OCI-LY1 (cell line): ENCODE measurements at regions not wholly inside any gene's neighbourhood (a gene's known extent, or its start where the extent isn't known, plus 50 kb on each side); places are given as distances from the start of the nearest gene placed in this dataset.

Source experiments
- H2AFZ ChIP-seq: fragments of 200-600 bp; sonication (generic), shearing (Covaris generic); 2 replicates; pipeline ENCODE4 v1.6.0; 2014; ENCODE audit warnings: antibody characterized with exemption, mild to moderate bottlenecking, low read length
- H3F3A ChIP-seq: fragments of 200-600 bp; sonication (generic), shearing (Covaris generic); 2 replicates; pipeline ENCODE4 v1.6.0; 2014; ENCODE audit warnings: mild to moderate bottlenecking, antibody characterized with exemption, low read length, moderate library complexity; ENCODE audit not compliant: insufficient read depth
- H3K27ac ChIP-seq: fragments of 200-600 bp; sonication (generic); 2 replicates; pipeline ENCODE4 v1.5.1; 2014; ENCODE audit warnings: low read length, mixed run types, mild to moderate bottlenecking, low read depth; ENCODE audit not compliant: poor library complexity, severe bottlenecking
- H3K27me3 ChIP-seq: fragments of 200-600 bp; sonication (generic); 2 replicates; pipeline ENCODE4 v1.6.0; 2014; ENCODE audit warnings: antibody characterized with exemption, mild to moderate bottlenecking, low read length, moderate library complexity; ENCODE audit not compliant: insufficient read depth
- H3K36me3 ChIP-seq: fragments of 200-600 bp; sonication (generic); 2 replicates; pipeline ENCODE4 v1.6.1; 2014; ENCODE audit warnings: mild to moderate bottlenecking, antibody characterized with exemption, low read length, moderate library complexity, mixed read lengths; ENCODE audit not compliant: insufficient read depth
- H3K4me1 ChIP-seq: fragments of 200-600 bp; sonication (generic); 2 replicates; pipeline ENCODE4 v1.5.1; 2014; ENCODE audit warnings: mild to moderate bottlenecking, low read length, moderate library complexity; ENCODE audit not compliant: insufficient read depth, severe bottlenecking
- H3K4me2 ChIP-seq: fragments of 200-600 bp; sonication (generic), shearing (Covaris generic); 2 replicates; pipeline ENCODE4 v1.6.1; 2014; ENCODE audit warnings: low read length
- H3K4me3 ChIP-seq: fragments of 200-600 bp; sonication (generic); 2 replicates; pipeline ENCODE4 v1.5.1; 2014; ENCODE audit warnings: low read length, low read depth, mild to moderate bottlenecking, mixed read lengths; ENCODE audit not compliant: poor library complexity, severe bottlenecking
- H3K79me2 ChIP-seq: fragments of 200-600 bp; shearing (Covaris generic); 2 replicates; pipeline ENCODE4 v1.6.1; 2016; ENCODE audit warnings: mixed run types, low read length, mixed read lengths; ENCODE audit not compliant: insufficient read depth
- H3K9ac ChIP-seq: fragments of 200-600 bp; sonication (generic), shearing (Covaris generic); 2 replicates; pipeline ENCODE4 v1.6.1; 2014; ENCODE audit warnings: mild to moderate bottlenecking, low read length, mixed read lengths
- H3K9me2 ChIP-seq: fragments of 200-600 bp; sonication (generic), shearing (Covaris generic); 2 replicates; pipeline ENCODE4 v1.6.1; 2014; ENCODE audit warnings: low read depth, mild to moderate bottlenecking, low read length, mixed read lengths
- H3K9me3 ChIP-seq: fragments of 200-600 bp; shearing (Covaris generic); 2 replicates; pipeline ENCODE4 v1.6.1; 2014; ENCODE audit warnings: low read length, mixed read lengths
- H4K20me1 ChIP-seq: fragments of 200-600 bp; sonication (generic), shearing (Covaris generic); 2 replicates; pipeline ENCODE4 v1.6.0; 2016; ENCODE audit warnings: mild to moderate bottlenecking, low read length; ENCODE audit not compliant: insufficient read depth
- CTCF ChIP-seq: fragments of 200-600 bp; sonication (generic), shearing (Covaris generic); IDR thresholded peaks from 2 replicates; pipeline ENCODE4 v1.5.1; 2017; ENCODE audit warnings: mild to moderate bottlenecking, antibody characterized with exemption, low read length, moderate library complexity, mixed read lengths
- EZH2 ChIP-seq: fragments of 200-600 bp; sonication (generic), shearing (Covaris generic); IDR thresholded peaks from 2 replicates; pipeline ENCODE4 v1.8.0; 2017; ENCODE audit warnings: borderline replicate concordance, mixed run types, mild to moderate bottlenecking, antibody characterized with exemption, low read length, moderate library complexity, mixed read lengths

DNA sequence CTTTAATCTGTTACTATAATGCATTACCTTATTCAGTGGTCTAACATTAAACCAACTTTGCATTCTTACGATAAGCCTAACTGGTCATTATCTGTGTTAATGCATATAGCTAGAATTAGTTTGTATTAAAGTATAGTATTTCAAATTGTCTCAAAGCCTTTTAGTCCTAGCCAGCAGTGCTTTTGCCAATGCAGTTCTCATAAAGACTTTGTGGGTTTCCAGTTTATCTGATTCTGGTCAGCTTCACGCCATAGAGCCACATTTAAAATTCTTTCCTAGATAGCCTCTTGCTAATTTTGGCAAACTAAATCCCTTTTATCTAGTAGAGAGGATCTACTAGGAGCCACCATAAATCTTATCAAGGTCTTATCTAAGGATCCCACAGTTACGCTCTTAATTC, 78.9 kb upstream of the VASH1 start:
- Histone ChIP-seq H3F3A (no peaks in the 10 kb centered on the region), H3K36me3 (no peaks in the 10 kb centered on the region), H3K9ac (no peak overlapping the region), H3K79me2 (no peaks in the 10 kb centered on the region), H3K4me3 (no peak overlapping the region), H3K9me3 (0 out of 2 replicates have a peak, but pooled peaks cover 4% of the 10 kb centered on the region), H2AFZ (no peak overlapping the region), H4K20me1 (no peaks in the 10 kb centered on the region), H3K27ac (no peak overlapping the region), H3K4me1 (no peaks in the 10 kb centered on the region), H3K4me2 (no peak overlapping the region), H3K27me3 (no peaks in the 10 kb centered on the region; the same call in 1 of the 2 replicates), H3K9me2 (no peaks in the 10 kb centered on the region)
- no peak for TF ChIP-seq CTCF

GRCh38 chr14:76686646-76687045, 74.6 kb upstream of the VASH1 start:
- Histone ChIP-seq H3K27ac (no peak overlapping the region), H3K4me1 (no peaks in the 10 kb centered on the region), H3K9me3 (0 out of 2 replicates have a peak, but pooled peaks cover 4% of the 10 kb centered on the region), H3K9ac (no peak overlapping the region), H3K4me3 (no peak overlapping the region), H3K9me2 (no peaks in the 10 kb centered on the region), H3K36me3 (no peaks in the 10 kb centered on the region), H3K27me3 (0 out of 2 replicates have a peak, but pooled peaks cover 4% of the 10 kb centered on the region), H3K4me2 (no peak overlapping the region), H4K20me1 (no peaks in the 10 kb centered on the region), H3F3A (no peaks in the 10 kb centered on the region), H3K79me2 (no peaks in the 10 kb centered on the region), H2AFZ (no peak overlapping the region)
- TF ChIP-seq EZH2: no peak
- no peak for TF ChIP-seq CTCF

DNA sequence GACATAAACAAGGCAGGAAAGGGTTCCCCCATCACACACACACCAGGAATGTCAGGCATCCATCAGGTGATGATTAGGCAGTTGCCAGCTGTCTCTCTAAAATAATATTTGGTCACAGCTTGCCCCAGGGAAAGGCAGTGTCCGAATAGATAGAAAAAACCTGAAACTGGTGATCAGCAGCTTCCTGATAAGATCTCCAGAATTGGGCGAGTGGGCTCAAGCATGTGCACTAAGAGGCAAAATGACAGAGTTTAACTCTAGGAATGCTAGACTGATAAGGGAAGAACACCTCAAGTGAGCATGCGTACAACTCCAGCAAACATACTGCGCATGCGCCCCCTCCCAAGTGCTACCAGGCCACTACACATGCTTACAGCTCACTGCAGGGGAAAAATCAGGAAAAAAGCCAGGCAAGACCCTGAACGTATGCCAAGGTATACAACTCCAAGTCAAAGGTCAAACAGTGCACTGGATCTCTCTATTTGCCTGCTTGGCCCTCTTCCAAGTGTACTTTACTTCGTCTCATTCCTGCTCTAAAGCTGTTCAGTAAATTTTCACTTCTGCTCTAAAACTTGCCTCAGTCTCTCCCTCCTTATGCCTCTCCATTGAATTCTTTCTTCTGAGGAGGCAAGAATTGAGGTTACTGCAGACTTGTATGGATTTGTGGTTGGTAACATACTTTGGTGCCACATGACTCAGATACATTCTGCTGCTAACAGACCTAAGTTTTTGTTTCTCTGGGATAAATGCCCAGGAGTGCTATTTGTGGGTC, 73.5 kb upstream of the VASH1 start:
- H3K27me3 ChIP-seq: 0 out of 2 replicates have a peak, but pooled peaks cover 4% of the 10 kb centered on the region
- H3F3A ChIP-seq: no peaks in the 10 kb centered on the region
- H3K9ac ChIP-seq: no peak overlapping the region
- H3K9me3 ChIP-seq: no peaks in the 10 kb centered on the region
- TF ChIP-seq EZH2 (no peak), CTCF (no peak)
- H3K4me1 ChIP-seq: no peaks in the 10 kb centered on the region
- no peaks in the 10 kb centered on the region for H3K79me2 ChIP-seq
- no peak overlapping the region for H3K4me2 ChIP-seq
- no peak overlapping the region for H3K27ac ChIP-seq
- H3K36me3 ChIP-seq: no peaks in the 10 kb centered on the region
- H3K9me2 ChIP-seq: no peaks in the 10 kb centered on the region
- no peak overlapping the region for H2AFZ ChIP-seq
- no peak overlapping the region for H3K4me3 ChIP-seq
- no peaks in the 10 kb centered on the region for H4K20me1 ChIP-seq
